Activated naive CD4-positive, alpha-beta T cell treated with anti-CD3 and anti-CD28 coated beads, Interleukin-2, amount 50 U/mL, for 72 hours (primary cell): ENCODE measurements at regions not wholly inside any gene's neighbourhood (a gene's known extent, or its start where the extent isn't known, plus 50 kb on each side); places are given as distances from the start of the nearest gene placed in this dataset.

ENCODE experiments used
- ATAC-seq, 2 donors: fragments of 150-1000 bp; cut with Tn5 transposase; 2 replicates each; pipeline ENCODE4 v1.10.0; 2021; ENCODE audit warnings: mild to moderate bottlenecking in 2 of 2, moderate library complexity in 2 of 2
- DNase-seq, 2 donors: peaks; one replicate each; pipeline ENCODE4 v3.0.0; 2021 to 2022; ENCODE audit warnings: low spot score in 2 of 2
- H3K27ac Mint-ChIP-seq, 2 donors: one replicate each; pipeline ENCODE4 v1.8.0; 2022; ENCODE audit warnings: mild to moderate bottlenecking in 2 of 2, mixed read lengths in 2 of 2
- H3K36me3 Mint-ChIP-seq, 2 donors: one replicate each; pipeline ENCODE4 v1.8.0; 2022; ENCODE audit warnings: mixed read lengths in 2 of 2
- H3K9me3 Mint-ChIP-seq, 2 donors: one replicate each; pipeline ENCODE4 v1.8.0; 2022; ENCODE audit warnings: mixed read lengths in 2 of 2

DNA sequence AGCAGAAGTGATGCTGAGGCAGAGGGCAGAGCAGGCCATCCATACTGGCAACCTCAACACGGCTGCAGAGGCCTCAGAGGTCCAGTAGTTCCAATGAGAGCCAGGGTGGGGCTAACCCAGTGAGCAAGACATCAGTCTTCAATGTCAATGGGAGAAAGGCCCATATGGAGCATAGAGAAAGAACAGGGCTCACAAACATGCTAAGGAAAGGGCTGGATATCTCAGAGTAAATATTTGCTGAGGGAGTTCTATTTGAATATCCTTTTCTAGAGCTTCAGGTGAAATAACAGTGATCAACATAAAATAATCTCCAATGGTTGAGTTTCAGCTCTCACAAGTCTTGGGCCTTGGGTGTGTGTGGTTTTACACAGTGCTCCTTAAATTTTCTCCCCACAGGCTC lies 50.8 kb upstream of the CCDC90B start:
- H3K9me3 Mint-ChIP-seq = no peaks in the 10 kb centered on the region
- no peak for ATAC-seq
- no peaks in the 10 kb centered on the region for H3K36me3 Mint-ChIP-seq
- H3K27ac Mint-ChIP-seq = no peak overlapping the region
- DNase-seq = no peak
